Gastroesophageal sphincter (tissue), 4 donors: ENCODE measurements at regions not wholly inside any gene's neighbourhood (a gene's known extent, or its start where the extent isn't known, plus 50 kb on each side); places are given as distances from the start of the nearest gene placed in this dataset.

ENCODE experiments used
- ATAC-seq: fragments of 150-250 bp; one replicate; pipeline ENCODE4 v1.9.1; 2016; ENCODE audit warnings: mild to moderate bottlenecking, moderate library complexity
- H3K27ac ChIP-seq, 4 donors: fragments of 200-600 bp; sonication (generic) in 3 of 4; 1 replicate in 3 of 4; 2 replicates in 1 of 4; pipeline ENCODE4 v1.5.1; 2016 to 2019
- H3K27me3 ChIP-seq: fragments of 200-600 bp; sonication (generic); one replicate; pipeline ENCODE4 v1.5.1; 2019
- H3K36me3 ChIP-seq, 2 donors: fragments of 200-600 bp; sonication (generic); one replicate each; pipeline ENCODE4 v1.5.1; 2019; ENCODE audit warnings: control low read depth in 1 of 2
- H3K4me1 ChIP-seq, 3 donors: fragments of 200-600 bp; sonication (generic); 1 replicate in 2 of 3; 2 replicates in 1 of 3; pipeline ENCODE4 v1.5.1; 2016 to 2019; ENCODE audit warnings: control low read depth in 2 of 3
- H3K4me3 ChIP-seq, 2 donors: fragments of 200-600 bp; sonication (generic); one replicate each; pipeline ENCODE4 v1.5.1; 2019; ENCODE audit warnings: mild to moderate bottlenecking in 1 of 2, moderate library complexity in 1 of 2
- H3K9me3 ChIP-seq, 3 donors: fragments of 200-600 bp; sonication (generic); one replicate each; pipeline ENCODE4 v1.5.1; 2017 to 2019; ENCODE audit warnings: control low read depth in 2 of 3
- EP300 ChIP-seq: sonication (generic); formaldehyde crosslinking; IDR thresholded peaks from one replicate; pipeline ENCODE4 v1.6.1; 2017; ENCODE audit warnings: antibody characterized with exemption, mild to moderate bottlenecking
- POLR2A ChIP-seq, 2 donors: fragments of 450-650 bp; IDR thresholded peaks; one replicate each; pipeline ENCODE4 v1.6.1; 2017; ENCODE audit warnings: antibody characterized with exemption in 2 of 2, mild to moderate bottlenecking in 2 of 2, moderate library complexity in 1 of 2
- POLR2AphosphoS5 ChIP-seq: sonication (generic); formaldehyde crosslinking; IDR thresholded peaks from one replicate; pipeline ENCODE4 v1.6.1; 2017; ENCODE audit warnings: antibody characterized with exemption
- WGBS, 2 donors: methylation state at CpG; one replicate each; pipeline ENCODE4 v1.1.5; 2018; ENCODE audit warnings: low coverage in 1 of 2; 5-methylcytosine and 5-hydroxymethylcytosine counted together
- TF ChIP-seq, protein P1 (sequence below), 4 experiments: fragments of 200-600 bp in 2 of 4; fragments of 450-650 bp in 2 of 4; sonication (generic) in 1 of 4; IDR thresholded peaks; one replicate each; pipeline ENCODE4 v1.5.1; 2017 to 2019; ENCODE audit warnings: antibody characterized with exemption in 4 of 4, mild to moderate bottlenecking in 2 of 4, moderate library complexity in 2 of 4

DNA sequence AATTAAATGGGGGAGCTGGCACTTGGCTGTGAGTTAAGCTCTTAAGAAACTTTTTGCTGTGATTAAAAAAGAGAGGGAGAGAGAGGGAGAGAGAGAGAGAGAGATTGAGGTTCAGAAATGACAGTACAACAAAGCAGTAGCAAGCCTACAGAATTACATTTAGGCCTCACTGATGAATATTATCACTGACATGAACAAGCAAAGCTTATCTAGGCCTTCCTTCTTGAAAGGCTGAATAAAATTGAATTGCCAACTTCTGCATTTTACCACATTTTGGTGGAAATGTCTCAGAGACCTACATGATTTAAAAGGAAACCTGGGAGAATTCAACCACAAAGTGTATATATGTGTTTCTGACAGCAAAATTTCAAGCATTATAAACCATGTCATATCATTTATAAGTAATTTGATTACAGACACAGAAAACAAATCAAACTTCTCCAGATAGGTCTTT, 530.8 kb downstream of the SOX2 start:
- Histone ChIP-seq H3K27me3 (no peaks in the 10 kb centered on the region), H3K27ac (peak overlapping the region in 3 of 4 donors; percentile 60 to 66 (median 66))

DNA sequence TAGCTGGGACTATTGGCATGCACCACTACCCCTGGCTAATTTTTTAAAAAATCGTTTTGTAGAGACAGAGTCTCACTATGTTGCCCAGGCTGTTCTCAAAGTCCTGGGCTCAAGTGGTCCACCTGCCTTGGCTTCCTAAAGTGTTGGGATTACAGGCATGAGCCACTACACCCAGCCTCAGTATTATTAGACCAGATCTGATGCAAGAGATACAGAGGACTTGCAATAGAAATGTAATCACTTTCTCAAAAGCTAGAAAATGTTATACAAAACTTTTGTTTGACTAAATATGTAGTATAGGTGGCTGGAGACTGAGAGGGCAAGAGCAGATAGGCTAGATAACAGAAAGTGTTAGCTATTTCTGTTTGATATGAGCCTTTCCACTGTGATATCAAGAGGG, 531.9 kb downstream of the SOX2 start:
- H3K9me3 ChIP-seq = no peaks in the 10 kb centered on the region
- 54% methylated on average over 1 of the region's 1 CpG; no CpG with 5 or more reads in 1 of the 2 donors for WGBS, 2 donors
- no peaks in the 10 kb centered on the region for H3K36me3 ChIP-seq
- H3K4me1 ChIP-seq = peaks cover 0 to 21% (median 4%) of the 10 kb centered on the region in 3 donors
- no peak for ATAC-seq
- no peak overlapping the region for H3K27ac ChIP-seq
- no peaks in the 10 kb centered on the region for H3K27me3 ChIP-seq
- H3K4me3 ChIP-seq = no peak overlapping the region
- TF ChIP-seq POLR2AphosphoS5 (no peak), POLR2A (IDR thresholded peaks at IDR 0.05) (no peak), EP300 (no peak)
- TF ChIP-seq, protein P1, sequence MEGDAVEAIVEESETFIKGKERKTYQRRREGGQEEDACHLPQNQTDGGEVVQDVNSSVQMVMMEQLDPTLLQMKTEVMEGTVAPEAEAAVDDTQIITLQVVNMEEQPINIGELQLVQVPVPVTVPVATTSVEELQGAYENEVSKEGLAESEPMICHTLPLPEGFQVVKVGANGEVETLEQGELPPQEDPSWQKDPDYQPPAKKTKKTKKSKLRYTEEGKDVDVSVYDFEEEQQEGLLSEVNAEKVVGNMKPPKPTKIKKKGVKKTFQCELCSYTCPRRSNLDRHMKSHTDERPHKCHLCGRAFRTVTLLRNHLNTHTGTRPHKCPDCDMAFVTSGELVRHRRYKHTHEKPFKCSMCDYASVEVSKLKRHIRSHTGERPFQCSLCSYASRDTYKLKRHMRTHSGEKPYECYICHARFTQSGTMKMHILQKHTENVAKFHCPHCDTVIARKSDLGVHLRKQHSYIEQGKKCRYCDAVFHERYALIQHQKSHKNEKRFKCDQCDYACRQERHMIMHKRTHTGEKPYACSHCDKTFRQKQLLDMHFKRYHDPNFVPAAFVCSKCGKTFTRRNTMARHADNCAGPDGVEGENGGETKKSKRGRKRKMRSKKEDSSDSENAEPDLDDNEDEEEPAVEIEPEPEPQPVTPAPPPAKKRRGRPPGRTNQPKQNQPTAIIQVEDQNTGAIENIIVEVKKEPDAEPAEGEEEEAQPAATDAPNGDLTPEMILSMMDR (IDR thresholded peaks at IDR 0.05) = no peak

More for the DNA sequence above, 530.8 kb downstream of the SOX2 start:
- no peak overlapping the region for H3K4me3 ChIP-seq
- TF ChIP-seq EP300 (no peak), POLR2AphosphoS5 (no peak), POLR2A (IDR thresholded peaks at IDR 0.05) (no peak)
- TF ChIP-seq, protein P1 (IDR thresholded peaks at IDR 0.05) = no peak
- no peaks in the 10 kb centered on the region for H3K36me3 ChIP-seq
- H3K4me1 ChIP-seq = peaks cover 0 to 21% (median 4%) of the 10 kb centered on the region in 3 donors
- ATAC-seq = no peak
- H3K9me3 ChIP-seq = no peaks in the 10 kb centered on the region

DNA sequence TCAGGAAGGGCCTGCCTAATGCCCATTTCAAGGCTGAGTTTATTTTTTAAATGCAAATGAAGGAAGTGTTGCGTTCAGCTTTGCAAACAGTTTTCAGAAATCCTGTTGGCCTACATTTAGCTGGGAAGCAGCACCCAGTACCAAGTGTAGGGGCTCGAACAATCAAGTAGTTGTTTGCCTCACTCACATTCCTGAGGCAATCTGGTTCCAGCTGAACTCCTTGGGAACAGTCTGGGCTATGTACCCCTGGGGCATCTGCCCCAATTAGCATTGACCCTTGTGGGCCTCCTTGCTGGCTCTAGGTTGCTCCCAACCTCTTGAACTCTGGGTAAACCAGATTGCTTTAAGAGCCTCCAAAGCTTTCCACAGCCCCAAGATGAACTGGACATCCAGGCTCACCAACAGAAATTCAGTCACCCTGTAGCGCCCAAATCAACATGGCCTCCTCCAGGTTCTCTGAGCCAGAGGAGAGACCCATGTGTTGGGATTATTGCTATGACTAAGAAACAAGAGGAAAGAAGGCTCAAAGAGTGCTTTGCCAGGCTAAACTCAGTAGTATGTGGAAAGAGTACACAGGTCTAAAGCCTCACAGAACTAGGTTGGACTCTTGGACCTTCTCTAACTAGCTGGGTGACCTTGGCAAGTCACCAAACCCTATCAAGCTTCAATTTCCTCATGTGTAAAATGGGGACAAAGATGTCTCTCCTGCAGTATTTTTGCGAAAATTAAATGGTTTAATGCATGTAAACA, 532.7 kb downstream of the SOX2 start:
- no peak for ATAC-seq
- Histone ChIP-seq H3K27me3 (no peaks in the 10 kb centered on the region), H3K4me1 (peaks cover 0 to 21% (median 4%) of the 10 kb centered on the region in 3 donors), H3K9me3 (no peaks in the 10 kb centered on the region), H3K36me3 (no peaks in the 10 kb centered on the region), H3K4me3 (no peak overlapping the region), H3K27ac (no peak overlapping the region)
- WGBS, 2 donors = 78 to 83% methylated on average over 3 to 4 of the region's 4 CpGs
- TF ChIP-seq POLR2AphosphoS5 = no peak

DNA sequence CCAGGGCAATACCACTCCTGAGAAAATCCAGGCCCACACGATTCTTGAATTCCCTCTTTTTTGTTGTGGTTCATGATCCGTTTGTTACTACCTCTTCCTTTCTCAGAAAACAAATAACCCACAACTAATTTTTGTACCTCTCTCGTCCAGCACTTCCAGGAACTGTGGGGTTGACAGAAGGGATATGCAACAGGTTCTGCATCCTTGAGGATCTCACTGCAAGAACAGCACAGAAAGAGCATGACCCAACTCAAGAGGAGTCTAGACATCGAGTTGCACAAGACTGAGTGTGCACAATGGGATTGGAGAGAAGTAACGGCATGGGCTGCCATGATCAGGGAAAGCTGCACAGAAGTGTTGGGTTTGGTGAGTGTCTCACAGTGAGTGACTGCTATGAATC, 533.3 kb downstream of the SOX2 start:
- WGBS, 2 donors = 80 to 91% methylated on average over 2 to 5 of the region's 5 CpGs
- peaks cover 0 to 21% (median 4%) of the 10 kb centered on the region in 3 donors for H3K4me1 ChIP-seq
- H3K9me3 ChIP-seq = no peaks in the 10 kb centered on the region

DNA sequence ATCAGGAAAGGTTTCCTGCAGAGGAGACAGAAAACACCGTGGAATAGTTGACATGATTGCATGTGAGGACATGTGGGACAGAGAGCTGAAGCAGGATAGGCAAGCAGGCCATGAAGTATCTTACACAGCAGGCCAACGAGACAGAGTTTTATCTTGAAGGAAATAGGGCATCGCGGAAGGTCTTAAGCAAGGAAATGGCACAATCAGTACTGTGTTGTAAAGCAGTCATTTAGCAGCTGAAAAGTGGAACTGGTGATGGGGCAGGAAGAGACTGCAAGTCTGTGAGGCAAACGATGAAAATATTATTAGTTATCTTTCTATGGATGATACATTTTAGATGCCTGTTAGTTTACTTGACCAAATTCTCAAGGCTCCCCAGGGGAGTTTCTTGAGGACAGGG, 535.1 kb downstream of the SOX2 start:
- 73 to 86% methylated on average over 4 to 5 of the region's 5 CpGs for WGBS, 2 donors
- H3K27ac ChIP-seq = no peak overlapping the region
- peaks cover 0 to 14% (median 1%) of the 10 kb centered on the region in 3 donors for H3K4me1 ChIP-seq
- TF ChIP-seq POLR2A (IDR thresholded peaks at IDR 0.05) (no peak), POLR2AphosphoS5 (no peak), EP300 (no peak)
- TF ChIP-seq, protein P1 (IDR thresholded peaks at IDR 0.05) = no peak
- ATAC-seq = no peak
- no peaks in the 10 kb centered on the region for H3K9me3 ChIP-seq
- H3K27me3 ChIP-seq = no peaks in the 10 kb centered on the region
- H3K4me3 ChIP-seq = no peak overlapping the region
- H3K36me3 ChIP-seq = no peaks in the 10 kb centered on the region

More for the DNA sequence above, 533.3 kb downstream of the SOX2 start:
- no peak overlapping the region for H3K27ac ChIP-seq
- H3K36me3 ChIP-seq = no peaks in the 10 kb centered on the region
- TF ChIP-seq, protein P1 (IDR thresholded peaks at IDR 0.05) = no peak
- no peak for TF ChIP-seq POLR2A (IDR thresholded peaks at IDR 0.05)
- no peak for TF ChIP-seq EP300
- TF ChIP-seq POLR2AphosphoS5 = no peak
- H3K27me3 ChIP-seq = no peaks in the 10 kb centered on the region
- ATAC-seq = no peak
- no peak overlapping the region for H3K4me3 ChIP-seq
